Sigmoid colon (tissue), 4 donors: ENCODE measurements at regions not wholly inside any gene's neighbourhood (a gene's known extent, or its start where the extent isn't known, plus 50 kb on each side); places are given as distances from the start of the nearest gene placed in this dataset.

ENCODE experiments used
- CTCF ChIP-seq, 4 experiments: fragments of 450-650 bp in 3 of 4; fragments of 200-600 bp in 1 of 4; IDR thresholded peaks; one replicate each; pipeline ENCODE4 v1.5.1; 2016 to 2019; ENCODE audit warnings: antibody characterized with exemption in 4 of 4, mild to moderate bottlenecking in 3 of 4, moderate library complexity in 2 of 4
- POLR2A ChIP-seq, 2 donors: fragments of 450-650 bp; IDR thresholded peaks; one replicate each; pipeline ENCODE4 v1.6.1; 2016; ENCODE audit warnings: antibody characterized with exemption in 2 of 2, mild to moderate bottlenecking in 2 of 2, moderate library complexity in 2 of 2
- POLR2AphosphoS5 ChIP-seq, 4 donors: sonication (generic); formaldehyde crosslinking; IDR thresholded peaks; one replicate each; pipeline ENCODE4 v1.6.1; 2017; ENCODE audit warnings: antibody characterized with exemption in 4 of 4

GRCh38 chr10:20958225-20958624, 61.1 kb upstream of the NEBL start:
- TF ChIP-seq POLR2AphosphoS5 (IDR thresholded peaks at IDR 0.05) (no peak), POLR2A (IDR thresholded peaks at IDR 0.05) (no peak), CTCF (IDR thresholded peaks at IDR 0.05) (no peak)
